H1 (cell line): ENCODE measurements at regions not wholly inside any gene's neighbourhood (a gene's known extent, or its start where the extent isn't known, plus 50 kb on each side); places are given as distances from the start of the nearest gene placed in this dataset.

Experiments used
- CTCF ChIA-PET: fragments of 300-600 bp; sonication (Branson Sonifier 250); formaldehyde crosslinking; loops from one replicate; lab custom pipeline; 2021; ENCODE audit not compliant: partially characterized antibody; lab: Charles Lee
- POLR2A ChIA-PET: fragments of 300-600 bp; sonication (Branson Sonifier 250); formaldehyde crosslinking; loops from one replicate; lab custom pipeline; 2021; ENCODE audit warnings: inconsistent platforms; ENCODE audit not compliant: partially characterized antibody; lab: Charles Lee
- DNase-seq, 2 experiments: peaks; one replicate each; pipeline versions ENCODE4 v3.0.0 to v3.0.0-alpha.2; 2010 to 2022; ENCODE audit warnings: low spot score in 2 of 2, low read depth in 1 of 2, mixed read lengths in 1 of 2
- FAIRE-seq: peaks from 2 replicates; lab custom pipeline; 2011; peaks lifted over from hg19 to GRCh38; lab: Jason Lieb, UNC
- H2AFZ ChIP-seq: 2 replicates; pipeline ENCODE4 v1.8.1; 2012; ENCODE audit warnings: low read length, inconsistent platforms
- H2AK5ac ChIP-seq: 2 replicates; pipeline ENCODE4 v1.6.1; 2013; ENCODE audit warnings: low read depth, low read length
- H2BK120ac ChIP-seq: replicated peaks from 2 replicates; pipeline ENCODE3; 2013; ENCODE audit warnings: low read depth, low read length, inconsistent platforms
- H2BK12ac ChIP-seq: 2 replicates; pipeline ENCODE4 v1.6.1; 2013; ENCODE audit warnings: low read depth, low read length
- H2BK15ac ChIP-seq: 2 replicates; pipeline ENCODE4 v1.6.1; 2013; ENCODE audit warnings: low read length
- H2BK20ac ChIP-seq: 2 replicates; pipeline ENCODE4 v1.6.1; 2013; ENCODE audit warnings: low read length
- H2BK5ac ChIP-seq: 2 replicates; pipeline ENCODE4 v1.6.1; 2013; ENCODE audit warnings: low read depth, low read length
- H3K14ac ChIP-seq: 2 replicates; pipeline ENCODE4 v1.6.1; 2013; ENCODE audit warnings: inconsistent platforms; ENCODE audit not compliant: insufficient read length
- H3K18ac ChIP-seq: 2 replicates; pipeline ENCODE4 v1.6.1; 2013; ENCODE audit warnings: low read length; ENCODE audit errors: extremely low read depth
- H3K23ac ChIP-seq: 2 replicates; pipeline ENCODE4 v1.6.1; 2013; ENCODE audit warnings: inconsistent platforms; ENCODE audit not compliant: insufficient read length
- H3K23me2 ChIP-seq: 2 replicates; pipeline ENCODE4 v1.6.1; 2013; ENCODE audit warnings: low read depth, low read length
- H3K27ac ChIP-seq: 2 replicates; pipeline ENCODE4 v1.6.1; 2011; ENCODE audit warnings: low read depth, low read length, inconsistent platforms
- H3K27me3 ChIP-seq, 4 experiments: replicated peaks in 1 of 4; 1 replicate in 1 of 4; 2 replicates in 3 of 4; pipeline versions ENCODE4 v1.6.1 to v1.8.1; 2011 to 2013; ENCODE audit warnings: low read length in 3 of 4, mild to moderate bottlenecking in 3 of 4, inconsistent platforms in 2 of 4, mixed read lengths in 2 of 4, moderate library complexity in 1 of 4; ENCODE audit not compliant: control insufficient read depth in 3 of 4, insufficient read depth in 3 of 4; ENCODE audit errors: extremely low read depth in 1 of 4
- H3K36me3 ChIP-seq, 4 experiments: 2 replicates each; pipeline versions ENCODE4 v1.6.1 to v1.8.1; 2011 to 2013; ENCODE audit warnings: mild to moderate bottlenecking in 4 of 4, low read length in 3 of 4, moderate library complexity in 2 of 4, control low read depth in 1 of 4, inconsistent platforms in 1 of 4; ENCODE audit not compliant: insufficient read depth in 4 of 4, control insufficient read depth in 2 of 4
- H3K4ac ChIP-seq: replicated peaks from 2 replicates; pipeline ENCODE3; 2013; ENCODE audit warnings: low read length, low read depth, mixed read lengths, inconsistent platforms; ENCODE audit not compliant: insufficient read length
- H3K4me1 ChIP-seq, 4 experiments: replicated peaks in 1 of 4; 1 replicate in 1 of 4; 2 replicates in 3 of 4; pipeline versions ENCODE4 v1.6.1 to v1.8.1; 2011 to 2013; ENCODE audit warnings: low read length in 3 of 4, inconsistent platforms in 2 of 4, mixed read lengths in 1 of 4; ENCODE audit not compliant: insufficient read depth in 4 of 4, control insufficient read depth in 3 of 4
- H3K4me2 ChIP-seq, 2 experiments: 2 replicates each; pipeline versions ENCODE4 v1.6.1 to v1.8.1; 2011 to 2013; ENCODE audit warnings: low read depth in 2 of 2, low read length in 2 of 2, control low read depth in 1 of 2, inconsistent platforms in 1 of 2, mild to moderate bottlenecking in 1 of 2; ENCODE audit not compliant: insufficient read depth in 1 of 2
- H3K4me3 ChIP-seq, 4 experiments: fragments of 200-600, 300-600 bp in 1 of 4; sonication (generic), shearing (Covaris generic), sonication (Bioruptor Twin) in 1 of 4; 2 replicates each; pipeline versions ENCODE4 v1.5.1 to v1.8.1; 2011 to 2016; ENCODE audit warnings: low read length in 4 of 4, low read depth in 3 of 4, control low read depth in 2 of 4, inconsistent platforms in 2 of 4, mild to moderate bottlenecking in 2 of 4, mixed read lengths in 1 of 4, moderate library complexity in 1 of 4; ENCODE audit not compliant: insufficient read depth in 2 of 4; ENCODE audit errors: extremely low read depth in 1 of 4
- H3K56ac ChIP-seq: replicated peaks from 2 replicates; pipeline ENCODE3; 2013; ENCODE audit warnings: low read depth, mild to moderate bottlenecking, mixed read lengths, low read length, inconsistent platforms; ENCODE audit not compliant: insufficient read length
- H3K79me1 ChIP-seq: 2 replicates; pipeline ENCODE4 v1.6.1; 2013; ENCODE audit warnings: low read depth, low read length, control low read depth
- H3K79me2 ChIP-seq, 2 experiments: 2 replicates each; pipeline versions ENCODE4 v1.6.1 to v1.8.1; 2012 to 2013; ENCODE audit warnings: low read length in 2 of 2, mild to moderate bottlenecking in 2 of 2, inconsistent platforms in 1 of 2; ENCODE audit not compliant: insufficient read depth in 2 of 2, control insufficient read depth in 1 of 2
- H3K9ac ChIP-seq, 4 experiments: replicated peaks in 1 of 4; 1 replicate in 1 of 4; 2 replicates in 3 of 4; pipeline versions ENCODE4 v1.6.1 to v1.8.1; 2011 to 2013; ENCODE audit warnings: low read depth in 3 of 4, low read length in 3 of 4, control low read depth in 2 of 4, mild to moderate bottlenecking in 2 of 4, moderate library complexity in 2 of 4, inconsistent platforms in 1 of 4; ENCODE audit errors: extremely low read depth in 1 of 4
- H3K9me3 ChIP-seq, 2 experiments: 2 replicates each; pipeline versions ENCODE4 v1.6.1 to v1.8.1; 2012 to 2013; ENCODE audit warnings: mild to moderate bottlenecking in 2 of 2, moderate library complexity in 2 of 2, control low read depth in 1 of 2, inconsistent platforms in 1 of 2, low read depth in 1 of 2, low read length in 1 of 2, mixed read lengths in 1 of 2; ENCODE audit not compliant: insufficient read depth in 2 of 2
- H4K20me1 ChIP-seq, 2 experiments: replicated peaks in 1 of 2; 2 replicates each; pipeline versions ENCODE3 to v1.8.1; 2011 to 2013; ENCODE audit warnings: inconsistent platforms in 2 of 2, low read length in 2 of 2, mild to moderate bottlenecking in 1 of 2; ENCODE audit not compliant: insufficient read depth in 2 of 2, control insufficient read depth in 1 of 2
- H4K5ac ChIP-seq: 2 replicates; pipeline ENCODE4 v1.6.1; 2013; ENCODE audit warnings: low read length, low read depth, mixed read lengths, inconsistent platforms; ENCODE audit not compliant: insufficient read length
- H4K8ac ChIP-seq: 2 replicates; pipeline ENCODE4 v1.8.0; 2013; ENCODE audit warnings: mild to moderate bottlenecking, moderate library complexity, low read length, inconsistent platforms; ENCODE audit not compliant: insufficient read depth; ENCODE audit errors: extremely low read depth
- H4K91ac ChIP-seq: replicated peaks from 2 replicates; pipeline ENCODE3; 2013; ENCODE audit warnings: low read length, mixed read lengths, inconsistent platforms; ENCODE audit not compliant: insufficient read length
- EGR1 ChIP-seq: IDR thresholded peaks from 2 replicates; pipeline ENCODE4 v1.6.1; 2011; ENCODE audit warnings: low read depth, low read length, borderline replicate concordance
- PHF8 ChIP-seq: fragments of 200-600 bp; sonication (generic); conservative IDR thresholded peaks from 2 replicates; pipeline ENCODE4 v1.7.1; 2012; ENCODE audit warnings: low read depth, mild to moderate bottlenecking, inconsistent platforms, low read length, moderate library complexity
- SRF ChIP-seq: IDR thresholded peaks from 2 replicates; pipeline ENCODE4 v1.6.1; 2011; ENCODE audit warnings: mild to moderate bottlenecking, low read depth, low read length, moderate library complexity
- TBP ChIP-seq: IDR thresholded peaks from 2 replicates; pipeline ENCODE4 v1.6.1; 2011; ENCODE audit warnings: low read depth, low read length, improper control_type of control experiment
- USF2 ChIP-seq: IDR thresholded peaks from 2 replicates; pipeline ENCODE4 v1.6.1; 2011; ENCODE audit warnings: low read length, improper control_type of control experiment
- WGBS, 2 experiments: shearing (Covaris generic) in 1 of 2; methylation state at CpG; one replicate each; pipeline versions ENCODE4 v1.1.6 to v1.1.7; 2013 to 2015; ENCODE audit warnings: low lambda C conversion rate in 2 of 2, mixed read lengths in 2 of 2, inconsistent platforms in 1 of 2, low coverage in 1 of 2, missing lambda C conversion rate in 1 of 2; ENCODE audit not compliant: insufficient replicate concordance in 2 of 2, insufficient coverage in 1 of 2, insufficient read length in 1 of 2; ENCODE audit errors: extremely low coverage in 1 of 2, missing lambda C conversion rate in 1 of 2; 5-methylcytosine and 5-hydroxymethylcytosine counted together
- TF ChIP-seq, protein P1 (sequence below): IDR thresholded peaks from 2 replicates; pipeline ENCODE4 v1.6.1; 2011; ENCODE audit warnings: low read depth, mild to moderate bottlenecking, low read length; ENCODE audit not compliant: insufficient read depth

DNA sequence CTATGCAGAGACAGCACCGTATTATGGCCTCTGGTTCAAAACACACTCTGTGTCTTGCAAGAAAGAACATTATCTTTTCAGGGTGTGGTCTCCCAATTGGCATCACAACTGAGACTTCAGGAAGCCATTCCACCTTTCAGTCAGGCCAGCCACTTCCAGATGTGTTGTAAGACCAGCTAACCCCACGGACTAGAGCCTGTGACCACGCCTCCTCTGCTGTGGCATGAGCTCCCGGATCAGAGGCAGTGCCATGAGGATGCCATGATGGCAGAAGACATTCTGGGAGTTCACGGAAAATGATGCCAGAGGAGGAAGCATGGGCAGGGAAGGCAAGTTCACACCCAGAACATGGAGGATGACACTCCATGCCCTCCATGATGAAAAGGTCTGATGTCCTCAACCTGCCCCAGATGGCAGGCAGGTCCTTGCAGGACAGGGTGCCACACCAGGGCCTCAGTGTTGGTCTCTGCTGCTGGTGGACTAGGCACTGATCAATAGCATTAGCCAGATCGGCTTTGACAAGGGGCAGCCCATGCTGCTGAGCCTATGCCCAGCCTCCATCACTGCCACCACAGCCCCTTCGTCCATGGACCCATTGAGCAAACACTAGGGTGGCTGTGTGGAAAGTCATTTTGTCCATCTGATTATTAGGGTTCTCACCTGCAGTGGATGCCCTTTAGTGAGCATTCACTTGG lies 341.6 kb downstream of the MATN1 start:
- no peaks in the 10 kb centered on the region for H3K9me3 ChIP-seq
- no peak overlapping the region for H2BK120ac ChIP-seq
- H2BK5ac ChIP-seq: no peak overlapping the region
- FAIRE-seq: no peak
- no peak overlapping the region for H3K4me3 ChIP-seq
- no peak overlapping the region for H3K9ac ChIP-seq
- H3K4ac ChIP-seq: no peak overlapping the region
- H2BK15ac ChIP-seq: no peak overlapping the region
- no peaks in the 10 kb centered on the region for H3K27me3 ChIP-seq
- no peak overlapping the region for H3K23ac ChIP-seq
- no peak overlapping the region for H3K18ac ChIP-seq
- no peak overlapping the region for H3K14ac ChIP-seq
- H4K5ac ChIP-seq: no peak overlapping the region
- no peak overlapping the region for H2BK12ac ChIP-seq
- no peak overlapping the region for H2AFZ ChIP-seq
- H2BK20ac ChIP-seq: no peak overlapping the region
- H2AK5ac ChIP-seq: no peak overlapping the region
- no peak for DNase-seq
- no peak overlapping the region; the same call in 1 of the 2 replicates for H4K8ac ChIP-seq
- H4K20me1 ChIP-seq: no peaks in the 10 kb centered on the region
- no peaks in the 10 kb centered on the region for H3K79me1 ChIP-seq
- WGBS, 2 experiments: 95% methylated on average over 7 of the region's 7 CpGs; no CpG with 5 or more reads in 1 of the 2 experiments
- H3K4me2 ChIP-seq: no peak overlapping the region
- H3K23me2 ChIP-seq: no peaks in the 10 kb centered on the region
- no peak overlapping the region for H3K27ac ChIP-seq
- POLR2A ChIA-PET: no interaction called here
- peaks cover 0 to 2% (median under 1%) of the 10 kb centered on the region in 4 experiments; a peak in 2 of 7 replicates for H3K4me1 ChIP-seq
- H3K79me2 ChIP-seq: no peaks in the 10 kb centered on the region
- H3K56ac ChIP-seq: no peak overlapping the region
- H4K91ac ChIP-seq: no peak overlapping the region
- CTCF ChIA-PET: interaction anchor here (0.6 to 7.2 kb wide), 10 partner anchors 9 to 316 kb away, joined by 3 to 139 read pairs (median 9); no protein-coding TSS in a partner anchor
- no peaks in the 10 kb centered on the region for H3K36me3 ChIP-seq
- TF ChIP-seq SRF (no peak), PHF8 (no peak), TBP (no peak), USF2 (no peak), EGR1 (no peak)
- TF ChIP-seq, protein P1, sequence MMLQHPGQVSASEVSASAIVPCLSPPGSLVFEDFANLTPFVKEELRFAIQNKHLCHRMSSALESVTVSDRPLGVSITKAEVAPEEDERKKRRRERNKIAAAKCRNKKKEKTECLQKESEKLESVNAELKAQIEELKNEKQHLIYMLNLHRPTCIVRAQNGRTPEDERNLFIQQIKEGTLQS: no peak
